ENCODE measurements at regions not wholly inside any gene's neighbourhood (a gene's known extent, or its start where the extent isn't known, plus 50 kb on each side); places are given as distances from the start of the nearest gene placed in this dataset.

- H3K27me3 ChIP-seq (replicated peaks; ENCODE audit: control insufficient read depth, insufficient read depth, low read length): no peaks in the 10 kb centered on the region
- H3K4me1 ChIP-seq (ENCODE audit: control insufficient read depth, insufficient read depth, low read length): peaks cover 43% of the 10 kb centered on the region
- H3K36me3 ChIP-seq (ENCODE audit: control insufficient read depth, insufficient read depth, low read length, severe bottlenecking): peaks cover 6% of the 10 kb centered on the region
- no peak overlapping the region for H3K4me3 ChIP-seq (ENCODE audit: low read length)
- no peaks in the 10 kb centered on the region for H3K9me3 ChIP-seq (ENCODE audit: control insufficient read depth, low read length)
- no peak for DNase-seq (ENCODE audit: low read depth)
- no peak overlapping the region for H3K9ac ChIP-seq (ENCODE audit: low read length)
These were observed 313.0 kb downstream of the SEC14L1 start for GRCh38 chr17:77453613-77454241.

- no peak for DNase-seq (ENCODE audit: low read depth)
- Histone ChIP-seq H3K36me3 (ENCODE audit: control insufficient read depth, insufficient read depth, low read length, severe bottlenecking) (peaks cover 8% of the 10 kb centered on the region), H3K4me1 (ENCODE audit: control insufficient read depth, insufficient read depth, low read length) (peaks cover 40% of the 10 kb centered on the region), H3K9me3 (ENCODE audit: control insufficient read depth, low read length) (no peaks in the 10 kb centered on the region), H3K27me3 (replicated peaks; ENCODE audit: control insufficient read depth, insufficient read depth, low read length) (no peaks in the 10 kb centered on the region), H3K9ac (ENCODE audit: low read length) (no peak overlapping the region), H3K4me3 (ENCODE audit: low read length) (no peak overlapping the region)
These were observed 313.7 kb downstream of the SEC14L1 start for GRCh38 chr17:77454242-77455095.

DNA sequence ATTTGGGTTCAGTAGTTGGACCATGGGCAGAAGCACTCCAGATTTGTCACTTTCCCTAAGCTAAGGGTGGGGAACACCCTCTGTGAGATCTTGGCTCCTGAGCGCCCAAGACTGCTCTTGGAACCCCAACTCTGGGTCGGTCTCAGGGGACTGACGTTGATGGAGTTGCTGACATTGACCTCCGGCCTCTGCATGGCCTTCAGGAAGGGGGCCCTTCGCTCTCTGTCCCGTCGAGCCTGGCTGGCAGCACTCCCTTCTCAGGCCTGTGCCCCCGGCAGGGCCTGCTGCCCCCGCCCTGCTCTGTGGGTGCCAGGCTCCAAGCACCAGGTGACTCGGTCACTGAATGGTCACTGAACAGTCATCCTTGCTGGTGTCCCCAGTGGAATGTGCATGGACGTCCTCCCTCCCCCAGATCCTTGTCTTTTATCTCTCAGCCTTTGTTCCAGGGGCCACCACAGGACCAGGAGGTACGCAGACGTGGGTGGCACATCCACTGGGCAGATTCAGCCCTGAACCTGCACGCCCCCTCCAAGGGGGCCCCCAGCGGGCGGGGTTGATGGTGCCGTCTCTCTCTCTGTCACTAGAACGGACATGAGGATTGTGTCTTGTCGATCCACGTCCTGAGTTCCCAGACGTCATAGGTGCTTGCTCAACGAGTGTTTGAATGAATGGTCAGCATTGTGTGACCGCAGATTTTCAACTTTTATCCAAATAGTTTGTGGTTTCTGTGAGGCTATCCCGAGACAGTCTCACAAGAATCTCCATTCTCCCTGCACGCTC is 314.5 kb downstream of the SEC14L1 start:
- no peak overlapping the region for H3K9ac ChIP-seq (ENCODE audit: low read length)
- no peaks in the 10 kb centered on the region for H3K9me3 ChIP-seq (ENCODE audit: control insufficient read depth, low read length)
- peaks cover 32% of the 10 kb centered on the region for H3K4me1 ChIP-seq (ENCODE audit: control insufficient read depth, insufficient read depth, low read length)
- peaks cover 8% of the 10 kb centered on the region for H3K36me3 ChIP-seq (ENCODE audit: control insufficient read depth, insufficient read depth, low read length, severe bottlenecking)
- no peaks in the 10 kb centered on the region for H3K27me3 ChIP-seq (replicated peaks; ENCODE audit: control insufficient read depth, insufficient read depth, low read length)
- DNase-seq (ENCODE audit: low read depth): no peak
- H3K4me3 ChIP-seq (ENCODE audit: low read length): no peak overlapping the region

DNA sequence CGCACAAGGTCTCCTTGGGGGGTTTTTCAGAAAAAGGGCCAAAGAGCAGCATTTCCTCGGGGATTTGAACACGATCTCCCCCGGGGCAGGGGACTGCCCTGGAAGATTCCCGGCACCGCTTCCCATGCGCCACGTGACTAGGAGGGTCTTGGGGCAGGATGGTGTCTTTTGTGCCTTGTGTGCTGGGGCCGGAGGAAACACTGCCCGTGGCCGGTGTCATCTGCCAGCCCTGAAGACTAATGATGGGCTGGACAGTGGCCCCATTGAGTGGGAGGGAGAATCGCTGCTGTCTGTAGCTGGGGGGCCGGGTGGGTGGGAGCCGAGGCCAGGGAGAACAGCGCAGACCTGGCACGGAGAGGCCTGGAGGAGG is 315.1 kb downstream of the SEC14L1 start:
- Histone ChIP-seq H3K27me3 (replicated peaks; ENCODE audit: control insufficient read depth, insufficient read depth, low read length) (no peaks in the 10 kb centered on the region), H3K9me3 (ENCODE audit: control insufficient read depth, low read length) (no peaks in the 10 kb centered on the region), H3K4me3 (ENCODE audit: low read length) (no peak overlapping the region), H3K9ac (ENCODE audit: low read length) (no peak overlapping the region), H3K36me3 (ENCODE audit: control insufficient read depth, insufficient read depth, low read length, severe bottlenecking) (peaks cover 8% of the 10 kb centered on the region), H3K4me1 (ENCODE audit: control insufficient read depth, insufficient read depth, low read length) (peaks cover 26% of the 10 kb centered on the region)
- no peak for DNase-seq (ENCODE audit: low read depth)

DNA sequence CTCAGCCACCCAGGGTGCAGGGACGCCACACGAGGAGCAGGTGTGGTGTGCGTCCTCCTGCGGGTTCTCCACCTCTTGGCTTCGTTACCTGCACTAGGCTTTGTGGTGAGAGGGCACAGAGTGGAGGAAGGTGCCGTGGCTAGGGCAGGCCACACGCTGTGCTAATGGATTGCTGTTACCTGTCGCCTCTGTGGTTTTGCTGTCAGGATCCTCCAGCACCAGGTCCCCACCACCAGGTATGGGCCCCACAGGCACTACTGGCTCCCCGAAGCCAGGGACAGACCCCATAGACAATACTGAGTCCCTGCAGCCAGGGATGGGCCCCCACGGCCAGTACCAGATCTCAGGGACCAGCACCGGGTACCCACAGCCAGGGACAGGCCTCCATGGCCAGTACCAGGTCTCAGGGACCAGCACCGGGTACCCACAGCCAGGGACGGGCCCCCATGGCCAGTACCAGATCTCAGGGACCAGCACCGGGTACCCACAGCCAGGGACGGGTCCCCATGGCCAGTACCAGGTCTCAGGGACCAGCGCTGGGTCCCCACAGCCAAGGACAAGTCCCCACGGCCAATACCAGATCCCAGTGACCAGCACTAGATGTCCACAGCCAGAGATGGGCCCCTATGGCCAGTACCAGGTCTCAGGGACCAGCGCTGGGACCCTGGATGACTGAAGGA is 315.6 kb downstream of the SEC14L1 start:
- Histone ChIP-seq H3K9ac (ENCODE audit: low read length) (no peak overlapping the region), H3K36me3 (ENCODE audit: control insufficient read depth, insufficient read depth, low read length, severe bottlenecking) (peaks cover 8% of the 10 kb centered on the region), H3K27me3 (replicated peaks; ENCODE audit: control insufficient read depth, insufficient read depth, low read length) (no peaks in the 10 kb centered on the region), H3K9me3 (ENCODE audit: control insufficient read depth, low read length) (no peaks in the 10 kb centered on the region), H3K4me1 (ENCODE audit: control insufficient read depth, insufficient read depth, low read length) (peaks cover 20% of the 10 kb centered on the region), H3K4me3 (ENCODE audit: low read length) (no peak overlapping the region)
- no peak for DNase-seq (ENCODE audit: low read depth)

DNA sequence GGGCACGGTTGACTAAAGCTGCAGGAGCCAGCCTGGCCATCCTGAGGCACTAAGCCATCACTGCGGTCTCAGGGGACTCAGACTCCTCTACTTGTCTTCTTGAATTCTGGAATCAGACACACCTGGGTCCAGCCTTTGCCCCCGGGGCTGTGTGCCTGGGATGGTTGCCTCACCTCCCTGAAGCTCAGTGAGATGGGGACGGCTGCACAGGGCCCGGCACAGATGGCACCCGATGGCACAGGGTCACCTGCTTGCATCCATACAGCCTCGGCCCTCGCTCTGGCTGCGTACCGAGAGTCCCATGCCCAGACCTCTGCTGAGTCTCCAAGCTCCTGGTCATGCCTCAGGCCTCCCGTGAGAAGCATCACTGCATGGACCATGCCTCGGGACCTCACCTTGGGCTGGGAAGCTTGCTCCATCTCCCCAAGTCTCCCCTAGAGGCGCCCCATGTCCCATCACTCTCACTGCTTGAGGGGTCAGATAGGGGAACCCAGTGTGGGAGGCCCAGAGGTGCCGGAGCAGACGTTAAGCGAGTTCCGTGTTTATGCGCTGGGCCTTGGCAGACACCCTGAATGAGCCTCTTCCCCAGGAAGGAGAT is 316.3 kb downstream of the SEC14L1 start:
- DNase-seq (ENCODE audit: low read depth): no peak

GRCh38 chr17:77457572-77458201 is 316.9 kb downstream of the SEC14L1 start:
- Histone ChIP-seq H3K9ac (ENCODE audit: low read length) (no peak overlapping the region), H3K9me3 (ENCODE audit: control insufficient read depth, low read length) (no peaks in the 10 kb centered on the region), H3K36me3 (ENCODE audit: control insufficient read depth, insufficient read depth, low read length, severe bottlenecking) (peaks cover 8% of the 10 kb centered on the region), H3K4me3 (ENCODE audit: low read length) (no peak overlapping the region), H3K4me1 (ENCODE audit: control insufficient read depth, insufficient read depth, low read length) (peaks cover 8% of the 10 kb centered on the region), H3K27me3 (replicated peaks; ENCODE audit: control insufficient read depth, insufficient read depth, low read length) (no peaks in the 10 kb centered on the region)
- DNase-seq (ENCODE audit: low read depth): no peak

More for the DNA sequence above, 316.3 kb downstream of the SEC14L1 start:
- Histone ChIP-seq H3K4me1 (ENCODE audit: control insufficient read depth, insufficient read depth, low read length) (peaks cover 15% of the 10 kb centered on the region), H3K9me3 (ENCODE audit: control insufficient read depth, low read length) (no peaks in the 10 kb centered on the region), H3K27me3 (replicated peaks; ENCODE audit: control insufficient read depth, insufficient read depth, low read length) (no peaks in the 10 kb centered on the region), H3K9ac (ENCODE audit: low read length) (no peak overlapping the region), H3K4me3 (ENCODE audit: low read length) (no peak overlapping the region), H3K36me3 (ENCODE audit: control insufficient read depth, insufficient read depth, low read length, severe bottlenecking) (peaks cover 8% of the 10 kb centered on the region)

- no peak for DNase-seq (ENCODE audit: low read depth)
- Histone ChIP-seq H3K27me3 (replicated peaks; ENCODE audit: control insufficient read depth, insufficient read depth, low read length) (no peaks in the 10 kb centered on the region), H3K36me3 (ENCODE audit: control insufficient read depth, insufficient read depth, low read length, severe bottlenecking) (peaks cover 8% of the 10 kb centered on the region), H3K9ac (ENCODE audit: low read length) (no peak overlapping the region), H3K4me1 (ENCODE audit: control insufficient read depth, insufficient read depth, low read length) (peaks cover 3% of the 10 kb centered on the region), H3K4me3 (ENCODE audit: low read length) (no peak overlapping the region), H3K9me3 (ENCODE audit: control insufficient read depth, low read length) (no peaks in the 10 kb centered on the region)
These were observed 317.6 kb downstream of the SEC14L1 start for GRCh38 chr17:77458202-77459017.

- DNase-seq (ENCODE audit: low read depth): no peak
- Histone ChIP-seq H3K36me3 (ENCODE audit: control insufficient read depth, insufficient read depth, low read length, severe bottlenecking) (peaks cover 8% of the 10 kb centered on the region), H3K4me3 (ENCODE audit: low read length) (no peak overlapping the region), H3K9ac (ENCODE audit: low read length) (no peak overlapping the region), H3K4me1 (ENCODE audit: control insufficient read depth, insufficient read depth, low read length) (no peaks in the 10 kb centered on the region), H3K9me3 (ENCODE audit: control insufficient read depth, low read length) (no peaks in the 10 kb centered on the region), H3K27me3 (replicated peaks; ENCODE audit: control insufficient read depth, insufficient read depth, low read length) (no peaks in the 10 kb centered on the region)
These were observed 318.4 kb downstream of the SEC14L1 start for GRCh38 chr17:77459018-77459755.

Data from adipocyte (in vitro differentiated cells).